SK-N-SH treated with all-trans-retinoic acid at 6 μM for 48 hours (cell line): ENCODE measurements at regions not wholly inside any gene's neighbourhood (a gene's known extent, or its start where the extent isn't known, plus 50 kb on each side); places are given as distances from the start of the nearest gene placed in this dataset.

Source experiments
- ATAC-seq: fragments of 200-7000 bp; cut with Tn5 transposase; 3 replicates; pipeline ENCODE4 v1.9.1; 2020; ENCODE audit warnings: mild to moderate bottlenecking, moderate library complexity
- ARNTL ChIP-seq: fragments of 450-650 bp; formaldehyde crosslinking; IDR thresholded peaks from 2 replicates; pipeline ENCODE4 v1.5.0; 2020; ENCODE audit warnings: low read depth, mild to moderate bottlenecking, moderate library complexity, borderline replicate concordance
- BACH2 ChIP-seq: fragments of 250-450 bp; sonication (Bioruptor Pico); IDR thresholded peaks from 2 replicates; pipeline ENCODE4 v1.9.0; 2021; ENCODE audit warnings: mild to moderate bottlenecking, borderline replicate concordance
- CSDC2 ChIP-seq: fragments of 250-450 bp; sonication (Bioruptor Pico); IDR thresholded peaks from 2 replicates; pipeline ENCODE4 v1.5.0; 2020; ENCODE audit warnings: mild to moderate bottlenecking, moderate library complexity
- ESRRG ChIP-seq: fragments of 250-450 bp; sonication (Bioruptor Pico); IDR thresholded peaks from 2 replicates; pipeline ENCODE4 v1.6.1; 2021; ENCODE audit warnings: mild to moderate bottlenecking
- GLIS3 ChIP-seq: fragments of 250-450 bp; sonication (Bioruptor Pico); IDR thresholded peaks from 2 replicates; pipeline ENCODE4 v1.5.0; 2020; ENCODE audit warnings: mild to moderate bottlenecking, moderate library complexity
- ISL1 ChIP-seq: fragments of 250-450 bp; sonication (Bioruptor Pico); IDR thresholded peaks from 2 replicates; pipeline ENCODE4 v2.1.2; 2022; ENCODE audit warnings: mild to moderate bottlenecking, moderate library complexity
- RARB ChIP-seq: fragments of 250-450 bp; sonication (Bioruptor Pico); IDR thresholded peaks from 2 replicates; pipeline ENCODE4 v1.8.0; 2021; ENCODE audit warnings: mild to moderate bottlenecking, moderate library complexity
- SNAI2 ChIP-seq: fragments of 250-450 bp; sonication (Bioruptor Pico); IDR thresholded peaks from 2 replicates; pipeline ENCODE4 v1.5.0; 2020; ENCODE audit warnings: mild to moderate bottlenecking, moderate library complexity
- TCF4 ChIP-seq: fragments of 250-450 bp; sonication (Bioruptor Pico); IDR thresholded peaks from 2 replicates; pipeline ENCODE4 v1.8.0; 2021; ENCODE audit warnings: mild to moderate bottlenecking, moderate library complexity, borderline replicate concordance
- ZC3H10 ChIP-seq: fragments of 250-450 bp; sonication (Bioruptor Pico); IDR thresholded peaks from 2 replicates; pipeline ENCODE4 v1.5.1; 2021; ENCODE audit warnings: mild to moderate bottlenecking, moderate library complexity
- ZFP3 ChIP-seq: fragments of 250-450 bp; sonication (Bioruptor Pico); IDR thresholded peaks from 2 replicates; pipeline ENCODE4 v1.5.0; 2020; ENCODE audit warnings: mild to moderate bottlenecking, moderate library complexity
- ZFP30 ChIP-seq: fragments of 450-650 bp; formaldehyde crosslinking; IDR thresholded peaks from 2 replicates; pipeline ENCODE4 v1.5.0; 2022; ENCODE audit warnings: mild to moderate bottlenecking, moderate library complexity
- ZNF565 ChIP-seq: fragments of 450-650 bp; formaldehyde crosslinking; conservative IDR thresholded peaks from 2 replicates; pipeline ENCODE4 v1.5.0; 2020; ENCODE audit warnings: low read depth, mild to moderate bottlenecking, moderate library complexity
- ZNF70 ChIP-seq: fragments of 450-650 bp; formaldehyde crosslinking; IDR thresholded peaks from 2 replicates; pipeline ENCODE4 v1.5.0; 2020; ENCODE audit warnings: mild to moderate bottlenecking, moderate library complexity
- ZNF8 ChIP-seq: fragments of 450-650 bp; formaldehyde crosslinking; IDR thresholded peaks from 2 replicates; pipeline ENCODE4 v1.5.0; 2020; ENCODE audit warnings: mild to moderate bottlenecking, moderate library complexity
- TF ChIP-seq, protein P1 (sequence below): fragments of 250-450 bp; sonication (Bioruptor Pico); IDR thresholded peaks from 2 replicates; pipeline ENCODE4 v1.5.0; 2020; ENCODE audit warnings: mild to moderate bottlenecking, moderate library complexity
- TF ChIP-seq, protein P2 (sequence below): fragments of 250-450 bp; sonication (Bioruptor Pico); IDR thresholded peaks from 2 replicates; pipeline ENCODE4 v1.8.0; 2020; ENCODE audit warnings: mild to moderate bottlenecking, moderate library complexity, borderline replicate concordance
- TF ChIP-seq, protein P3 (sequence below): fragments of 250-450 bp; sonication (Bioruptor Pico); IDR thresholded peaks from 2 replicates; pipeline ENCODE4 v1.5.1; 2020; ENCODE audit warnings: low read depth, mild to moderate bottlenecking, moderate library complexity
- TF ChIP-seq, protein P4 (sequence below): fragments of 250-450 bp; sonication (Bioruptor Pico); IDR thresholded peaks from 2 replicates; pipeline ENCODE4 v1.5.1; 2021; ENCODE audit warnings: mild to moderate bottlenecking, moderate library complexity
- TF ChIP-seq, protein P5 (sequence below): fragments of 250-450 bp; sonication (Bioruptor Pico); IDR thresholded peaks from 2 replicates; pipeline ENCODE4 v1.8.0; 2021; ENCODE audit warnings: low read depth, mild to moderate bottlenecking, moderate library complexity, borderline replicate concordance

DNA sequence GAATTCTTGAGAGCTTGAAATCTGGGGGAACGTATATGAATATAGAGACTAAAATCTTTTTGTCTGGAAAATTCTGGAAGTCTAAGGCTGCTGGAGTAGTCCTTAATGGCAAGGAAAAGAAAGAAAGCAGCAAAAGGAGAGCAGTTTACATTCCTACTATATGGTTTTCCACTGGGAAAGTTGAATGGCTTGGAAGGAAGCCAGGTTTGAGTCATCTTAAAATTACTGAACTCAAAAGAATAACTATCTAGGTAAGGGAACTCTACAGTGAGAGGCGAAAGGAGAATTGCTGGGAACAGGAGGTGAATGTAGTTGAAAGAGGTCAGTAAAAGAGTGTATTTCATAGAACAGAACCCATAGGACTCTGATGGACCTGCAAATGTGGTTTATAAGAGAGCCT, 258.1 kb upstream of the EDIL3 start:
- TF ChIP-seq ESRRG (no peak), ZC3H10 (CRISPR knock-in tag) (no peak), ZNF565 (no peak), ZNF8 (CRISPR knock-in tag) (no peak), ZFP30 (no peak), CSDC2 (CRISPR knock-in tag) (no peak), GLIS3 (CRISPR knock-in tag) (no peak), RARB (no peak), ZFP3 (CRISPR knock-in tag) (no peak), SNAI2 (CRISPR knock-in tag) (no peak), ARNTL (CRISPR knock-in tag) (no peak), ZNF70 (CRISPR knock-in tag) (no peak), ISL1 (CRISPR knock-in tag) (no peak)
- TF ChIP-seq, protein P1, sequence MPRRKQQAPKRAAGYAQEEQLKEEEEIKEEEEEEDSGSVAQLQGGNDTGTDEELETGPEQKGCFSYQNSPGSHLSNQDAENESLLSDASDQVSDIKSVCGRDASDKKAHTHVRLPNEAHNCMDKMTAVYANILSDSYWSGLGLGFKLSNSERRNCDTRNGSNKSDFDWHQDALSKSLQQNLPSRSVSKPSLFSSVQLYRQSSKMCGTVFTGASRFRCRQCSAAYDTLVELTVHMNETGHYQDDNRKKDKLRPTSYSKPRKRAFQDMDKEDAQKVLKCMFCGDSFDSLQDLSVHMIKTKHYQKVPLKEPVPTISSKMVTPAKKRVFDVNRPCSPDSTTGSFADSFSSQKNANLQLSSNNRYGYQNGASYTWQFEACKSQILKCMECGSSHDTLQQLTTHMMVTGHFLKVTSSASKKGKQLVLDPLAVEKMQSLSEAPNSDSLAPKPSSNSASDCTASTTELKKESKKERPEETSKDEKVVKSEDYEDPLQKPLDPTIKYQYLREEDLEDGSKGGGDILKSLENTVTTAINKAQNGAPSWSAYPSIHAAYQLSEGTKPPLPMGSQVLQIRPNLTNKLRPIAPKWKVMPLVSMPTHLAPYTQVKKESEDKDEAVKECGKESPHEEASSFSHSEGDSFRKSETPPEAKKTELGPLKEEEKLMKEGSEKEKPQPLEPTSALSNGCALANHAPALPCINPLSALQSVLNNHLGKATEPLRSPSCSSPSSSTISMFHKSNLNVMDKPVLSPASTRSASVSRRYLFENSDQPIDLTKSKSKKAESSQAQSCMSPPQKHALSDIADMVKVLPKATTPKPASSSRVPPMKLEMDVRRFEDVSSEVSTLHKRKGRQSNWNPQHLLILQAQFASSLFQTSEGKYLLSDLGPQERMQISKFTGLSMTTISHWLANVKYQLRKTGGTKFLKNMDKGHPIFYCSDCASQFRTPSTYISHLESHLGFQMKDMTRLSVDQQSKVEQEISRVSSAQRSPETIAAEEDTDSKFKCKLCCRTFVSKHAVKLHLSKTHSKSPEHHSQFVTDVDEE, result no peak
- TF ChIP-seq, protein P2, sequence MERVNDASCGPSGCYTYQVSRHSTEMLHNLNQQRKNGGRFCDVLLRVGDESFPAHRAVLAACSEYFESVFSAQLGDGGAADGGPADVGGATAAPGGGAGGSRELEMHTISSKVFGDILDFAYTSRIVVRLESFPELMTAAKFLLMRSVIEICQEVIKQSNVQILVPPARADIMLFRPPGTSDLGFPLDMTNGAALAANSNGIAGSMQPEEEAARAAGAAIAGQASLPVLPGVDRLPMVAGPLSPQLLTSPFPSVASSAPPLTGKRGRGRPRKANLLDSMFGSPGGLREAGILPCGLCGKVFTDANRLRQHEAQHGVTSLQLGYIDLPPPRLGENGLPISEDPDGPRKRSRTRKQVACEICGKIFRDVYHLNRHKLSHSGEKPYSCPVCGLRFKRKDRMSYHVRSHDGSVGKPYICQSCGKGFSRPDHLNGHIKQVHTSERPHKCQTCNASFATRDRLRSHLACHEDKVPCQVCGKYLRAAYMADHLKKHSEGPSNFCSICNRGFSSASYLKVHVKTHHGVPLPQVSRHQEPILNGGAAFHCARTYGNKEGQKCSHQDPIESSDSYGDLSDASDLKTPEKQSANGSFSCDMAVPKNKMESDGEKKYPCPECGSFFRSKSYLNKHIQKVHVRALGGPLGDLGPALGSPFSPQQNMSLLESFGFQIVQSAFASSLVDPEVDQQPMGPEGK (CRISPR knock-in tag), result no peak
- TF ChIP-seq, protein P3, sequence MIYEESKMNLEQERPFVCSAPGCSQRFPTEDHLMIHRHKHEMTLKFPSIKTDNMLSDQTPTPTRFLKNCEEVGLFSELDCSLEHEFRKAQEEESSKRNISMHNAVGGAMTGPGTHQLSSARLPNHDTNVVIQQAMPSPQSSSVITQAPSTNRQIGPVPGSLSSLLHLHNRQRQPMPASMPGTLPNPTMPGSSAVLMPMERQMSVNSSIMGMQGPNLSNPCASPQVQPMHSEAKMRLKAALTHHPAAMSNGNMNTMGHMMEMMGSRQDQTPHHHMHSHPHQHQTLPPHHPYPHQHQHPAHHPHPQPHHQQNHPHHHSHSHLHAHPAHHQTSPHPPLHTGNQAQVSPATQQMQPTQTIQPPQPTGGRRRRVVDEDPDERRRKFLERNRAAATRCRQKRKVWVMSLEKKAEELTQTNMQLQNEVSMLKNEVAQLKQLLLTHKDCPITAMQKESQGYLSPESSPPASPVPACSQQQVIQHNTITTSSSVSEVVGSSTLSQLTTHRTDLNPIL (CRISPR knock-in tag), result no peak
- TF ChIP-seq, protein P4, sequence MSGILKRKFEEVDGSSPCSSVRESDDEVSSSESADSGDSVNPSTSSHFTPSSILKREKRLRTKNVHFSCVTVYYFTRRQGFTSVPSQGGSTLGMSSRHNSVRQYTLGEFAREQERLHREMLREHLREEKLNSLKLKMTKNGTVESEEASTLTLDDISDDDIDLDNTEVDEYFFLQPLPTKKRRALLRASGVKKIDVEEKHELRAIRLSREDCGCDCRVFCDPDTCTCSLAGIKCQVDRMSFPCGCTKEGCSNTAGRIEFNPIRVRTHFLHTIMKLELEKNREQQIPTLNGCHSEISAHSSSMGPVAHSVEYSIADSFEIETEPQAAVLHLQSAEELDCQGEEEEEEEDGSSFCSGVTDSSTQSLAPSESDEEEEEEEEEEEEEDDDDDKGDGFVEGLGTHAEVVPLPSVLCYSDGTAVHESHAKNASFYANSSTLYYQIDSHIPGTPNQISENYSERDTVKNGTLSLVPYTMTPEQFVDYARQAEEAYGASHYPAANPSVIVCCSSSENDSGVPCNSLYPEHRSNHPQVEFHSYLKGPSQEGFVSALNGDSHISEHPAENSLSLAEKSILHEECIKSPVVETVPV (CRISPR knock-in tag), result no peak
- TF ChIP-seq, protein P5, sequence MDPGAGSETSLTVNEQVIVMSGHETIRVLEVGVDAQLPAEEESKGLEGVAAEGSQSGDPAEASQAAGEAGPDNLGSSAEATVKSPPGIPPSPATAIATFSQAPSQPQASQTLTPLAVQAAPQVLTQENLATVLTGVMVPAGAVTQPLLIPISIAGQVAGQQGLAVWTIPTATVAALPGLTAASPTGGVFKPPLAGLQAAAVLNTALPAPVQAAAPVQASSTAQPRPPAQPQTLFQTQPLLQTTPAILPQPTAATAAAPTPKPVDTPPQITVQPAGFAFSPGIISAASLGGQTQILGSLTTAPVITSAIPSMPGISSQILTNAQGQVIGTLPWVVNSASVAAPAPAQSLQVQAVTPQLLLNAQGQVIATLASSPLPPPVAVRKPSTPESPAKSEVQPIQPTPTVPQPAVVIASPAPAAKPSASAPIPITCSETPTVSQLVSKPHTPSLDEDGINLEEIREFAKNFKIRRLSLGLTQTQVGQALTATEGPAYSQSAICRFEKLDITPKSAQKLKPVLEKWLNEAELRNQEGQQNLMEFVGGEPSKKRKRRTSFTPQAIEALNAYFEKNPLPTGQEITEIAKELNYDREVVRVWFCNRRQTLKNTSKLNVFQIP (CRISPR knock-in tag), result no peak
- ATAC-seq, result peak; percentile 43; the same call in 1 of the 3 replicates

DNA sequence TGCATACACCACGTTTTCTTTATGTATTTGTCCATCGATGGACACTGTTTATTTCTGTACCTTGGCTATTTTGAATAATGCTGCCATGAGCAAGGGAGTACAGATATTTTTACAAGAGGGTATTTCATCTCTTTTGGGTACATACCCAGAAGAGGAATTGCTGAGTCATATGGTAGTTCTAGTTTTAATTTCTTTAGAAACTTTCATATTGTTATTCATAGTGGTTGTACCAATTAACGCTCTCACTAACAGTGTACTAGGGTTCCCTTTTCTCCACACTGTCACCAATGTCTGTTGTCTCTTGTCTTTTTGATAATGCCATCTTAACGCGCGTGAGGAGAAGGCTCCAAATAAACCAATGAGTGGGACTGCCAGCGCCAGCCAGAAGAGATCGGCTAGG, 257.6 kb upstream of the EDIL3 start:
- no peak for ATAC-seq
- no peak for TF ChIP-seq ESRRG
- TF ChIP-seq, protein P4 (CRISPR knock-in tag), result no peak
- no peak for TF ChIP-seq CSDC2 (CRISPR knock-in tag)
- TF ChIP-seq ZNF70 (CRISPR knock-in tag), result no peak
- TF ChIP-seq TCF4 (CRISPR knock-in tag), result no peak
- TF ChIP-seq ZFP3 (CRISPR knock-in tag), result no peak
- no peak for TF ChIP-seq RARB
- no peak for TF ChIP-seq BACH2
- no peak for TF ChIP-seq GLIS3 (CRISPR knock-in tag)
- TF ChIP-seq, protein P2 (CRISPR knock-in tag), result no peak
